ENCODE measurements at regions not wholly inside any gene's neighbourhood (a gene's known extent, or its start where the extent isn't known, plus 50 kb on each side); places are given as distances from the start of the nearest gene placed in this dataset.

DNA sequence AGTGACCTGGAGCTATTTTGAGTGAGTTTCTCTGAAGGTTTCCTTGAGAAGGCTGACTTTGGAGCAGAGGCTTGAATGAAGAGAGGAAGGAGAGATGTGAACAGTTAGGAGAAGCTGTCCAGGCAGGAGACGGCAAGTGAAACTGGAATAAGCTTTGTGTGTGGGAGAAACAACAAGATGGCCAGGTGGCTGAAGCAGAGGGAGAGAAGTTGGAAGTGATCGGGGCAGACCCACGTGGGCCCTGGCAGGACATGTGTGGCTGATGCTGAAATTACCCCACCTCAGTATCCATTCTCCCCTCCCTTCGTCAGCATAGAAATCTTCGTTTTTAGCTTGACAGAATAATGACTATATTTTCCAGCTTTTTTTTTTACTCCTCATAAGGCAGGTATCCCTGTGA, 809.2 kb upstream of the TMEM132C start:
- no peaks in the 10 kb centered on the region for H3K36me3 ChIP-seq
- H3K9me3 ChIP-seq (replicated peaks): no peaks in the 10 kb centered on the region
- no peak for DNase-seq
- H3K27ac ChIP-seq: no peak overlapping the region
- H3K4me3 ChIP-seq: no peak overlapping the region
- H3K4me1 ChIP-seq: no peaks in the 10 kb centered on the region
- no peaks in the 10 kb centered on the region for H3K27me3 ChIP-seq

DNA sequence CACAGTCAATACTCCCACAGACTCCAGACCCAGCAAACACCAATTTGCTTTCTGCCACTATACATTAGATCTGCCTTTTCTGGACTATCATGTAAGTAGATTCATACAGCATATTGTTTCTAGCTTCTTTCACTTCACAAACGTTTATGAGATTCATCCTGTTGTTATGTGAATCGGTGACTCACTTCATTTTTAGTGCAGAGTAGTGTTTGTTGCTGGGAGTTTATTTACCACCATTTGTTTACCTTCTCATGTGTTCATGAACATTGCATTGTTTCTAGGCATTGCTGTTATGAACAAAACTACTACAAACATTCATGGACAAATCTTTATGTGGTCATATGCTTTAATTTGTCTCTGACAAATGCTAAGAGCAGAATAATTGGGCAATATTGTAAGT, 807.8 kb upstream of the TMEM132C start:
- no peaks in the 10 kb centered on the region for H3K27me3 ChIP-seq
- no peak for DNase-seq
- no peaks in the 10 kb centered on the region for H3K9me3 ChIP-seq (replicated peaks)
- no peaks in the 10 kb centered on the region for H3K4me1 ChIP-seq
- H3K27ac ChIP-seq: no peak overlapping the region
- H3K4me3 ChIP-seq: no peak overlapping the region
- H3K36me3 ChIP-seq: no peaks in the 10 kb centered on the region

DNA sequence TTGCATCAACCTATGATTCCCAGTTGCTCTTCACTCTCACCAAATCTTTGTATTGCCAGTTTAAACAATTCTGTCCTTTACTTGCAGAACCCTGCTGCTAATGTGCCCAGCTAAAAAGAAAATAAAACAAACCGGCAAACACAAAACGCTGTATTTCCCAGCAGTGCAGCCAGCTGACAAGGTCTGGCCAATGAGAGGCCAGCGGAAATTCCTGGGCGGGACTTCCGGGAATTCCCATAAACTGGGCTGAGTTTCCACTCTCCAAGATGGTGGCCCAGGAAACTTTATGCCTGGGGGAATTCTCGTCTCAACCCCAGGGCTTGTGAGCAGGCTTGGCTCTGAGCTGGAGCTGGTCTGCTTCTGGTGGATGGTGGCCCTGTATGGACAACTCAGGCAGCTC, 807.3 kb upstream of the TMEM132C start:
- no peak for DNase-seq
- no peak overlapping the region for H3K27ac ChIP-seq
- no peaks in the 10 kb centered on the region for H3K4me1 ChIP-seq
- H3K27me3 ChIP-seq: no peaks in the 10 kb centered on the region
- H3K9me3 ChIP-seq (replicated peaks): no peaks in the 10 kb centered on the region
- H3K4me3 ChIP-seq: no peak overlapping the region
- no peaks in the 10 kb centered on the region for H3K36me3 ChIP-seq

DNA sequence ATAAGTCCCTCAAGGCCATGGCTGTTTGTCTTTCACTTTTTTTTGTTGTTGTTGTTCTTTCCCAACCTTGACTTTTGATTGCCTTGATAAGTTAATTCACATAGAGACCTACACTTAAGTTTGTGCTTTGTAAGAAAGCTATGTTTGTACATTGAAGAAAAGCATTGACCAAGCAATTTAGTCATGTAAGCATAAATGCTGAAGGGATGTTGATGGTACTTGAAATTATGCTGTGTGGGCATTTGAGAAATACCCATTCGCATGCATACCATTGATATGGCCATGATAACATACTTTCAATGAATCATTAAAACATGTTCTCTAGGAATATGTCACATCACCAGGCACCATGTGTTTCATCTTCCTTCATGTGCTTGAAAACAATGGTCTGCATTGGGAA, 803.7 kb upstream of the TMEM132C start:
- no peaks in the 10 kb centered on the region for H3K36me3 ChIP-seq
- no peaks in the 10 kb centered on the region for H3K9me3 ChIP-seq (replicated peaks)
- no peak for DNase-seq
- no peaks in the 10 kb centered on the region for H3K27me3 ChIP-seq
- no peak overlapping the region for H3K4me3 ChIP-seq
- H3K4me1 ChIP-seq: no peaks in the 10 kb centered on the region
- no peak overlapping the region for H3K27ac ChIP-seq

DNA sequence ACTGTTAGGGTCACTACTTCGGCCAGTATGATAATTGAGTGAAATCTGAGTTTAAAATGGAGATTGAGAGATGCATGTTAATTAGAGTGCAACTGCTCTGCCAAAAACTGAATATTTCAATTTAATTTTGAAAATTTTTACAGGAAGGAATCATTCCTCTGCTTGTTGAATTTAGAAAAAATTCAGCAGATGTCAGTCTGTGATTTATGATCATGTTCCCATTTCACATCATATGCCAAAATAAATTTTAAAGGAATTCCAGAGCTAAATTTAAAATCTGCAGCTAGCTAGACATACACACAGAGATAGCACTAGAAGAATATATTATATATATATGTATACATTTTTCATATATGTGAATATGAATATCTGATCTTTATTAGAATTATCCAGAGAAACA, 797.6 kb upstream of the TMEM132C start:
- Histone ChIP-seq H3K4me1 (no peaks in the 10 kb centered on the region), H3K9me3 (replicated peaks) (no peaks in the 10 kb centered on the region), H3K36me3 (no peaks in the 10 kb centered on the region), H3K27ac (no peak overlapping the region), H3K4me3 (no peak overlapping the region), H3K27me3 (no peaks in the 10 kb centered on the region)
- DNase-seq: no peak

DNA sequence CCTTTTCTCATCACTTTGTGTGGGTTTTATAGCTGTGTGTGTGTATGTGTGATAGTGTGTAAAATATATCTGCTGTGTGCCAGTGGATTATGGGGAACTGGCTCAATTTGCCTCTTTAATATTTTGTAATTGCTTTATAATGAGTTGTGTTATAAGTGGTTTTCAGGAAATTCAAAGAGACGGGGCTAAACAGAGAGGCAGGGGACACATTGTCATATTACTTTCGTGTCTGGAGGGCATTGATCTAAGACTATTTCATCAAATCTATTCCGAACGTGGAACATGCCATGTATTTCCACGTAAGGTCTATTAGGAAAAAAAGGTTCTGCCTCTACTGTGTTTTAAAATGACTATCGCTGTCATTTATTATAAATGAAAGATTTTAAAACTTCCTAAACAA, 793.2 kb upstream of the TMEM132C start:
- no peak for DNase-seq
- no peaks in the 10 kb centered on the region for H3K27me3 ChIP-seq
- no peaks in the 10 kb centered on the region for H3K9me3 ChIP-seq (replicated peaks)
- H3K4me3 ChIP-seq: no peak overlapping the region
- no peaks in the 10 kb centered on the region for H3K36me3 ChIP-seq
- no peak overlapping the region for H3K27ac ChIP-seq
- H3K4me1 ChIP-seq: no peaks in the 10 kb centered on the region

DNA sequence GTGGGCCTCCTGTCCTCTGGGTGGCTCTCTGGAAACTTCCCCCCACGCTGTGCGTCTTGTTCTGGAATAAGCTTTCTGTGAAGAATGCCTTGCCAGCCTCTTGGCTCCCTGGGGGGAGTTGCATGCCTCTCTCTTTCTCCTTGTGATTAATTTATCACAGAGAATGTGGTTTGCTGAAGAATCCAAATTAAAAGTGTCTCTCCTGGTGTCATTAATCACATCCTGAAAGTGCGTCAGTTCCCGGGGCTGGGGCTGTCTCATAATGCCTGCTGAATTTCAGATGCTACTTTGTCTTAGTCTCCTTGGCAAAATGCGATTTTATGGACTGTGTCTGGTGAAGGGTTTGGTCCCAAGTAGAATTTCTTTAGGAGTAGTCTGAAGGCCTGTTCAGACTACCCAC, 787.7 kb upstream of the TMEM132C start:
- no peak for DNase-seq
- Histone ChIP-seq H3K4me3 (no peak overlapping the region), H3K9me3 (replicated peaks) (no peaks in the 10 kb centered on the region), H3K27me3 (no peaks in the 10 kb centered on the region), H3K4me1 (no peaks in the 10 kb centered on the region), H3K27ac (no peak overlapping the region), H3K36me3 (no peaks in the 10 kb centered on the region)

DNA sequence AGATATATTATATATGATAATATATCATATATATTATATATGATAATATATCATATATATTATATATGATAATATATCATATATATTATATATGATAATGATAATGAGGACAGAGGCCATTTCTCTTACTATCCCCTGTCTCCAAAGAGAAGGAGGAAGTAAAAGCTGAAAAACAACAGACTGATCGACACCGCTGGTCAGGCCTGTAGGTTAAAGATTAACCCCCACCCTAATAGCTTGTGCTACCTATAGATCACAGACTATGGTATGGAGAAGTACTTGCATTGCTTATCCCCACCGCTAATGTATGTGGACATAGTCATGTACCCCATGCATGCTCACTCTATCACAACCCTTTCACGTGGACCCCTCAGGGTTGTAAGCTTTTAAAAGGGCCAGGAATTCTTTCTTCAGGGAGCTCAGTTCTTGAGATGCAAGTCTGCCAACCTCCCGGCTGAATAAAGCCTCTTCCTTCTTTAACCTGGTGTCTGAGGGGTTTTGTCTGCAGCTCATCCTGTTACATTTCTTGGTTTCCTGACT, 786.1 kb upstream of the TMEM132C start:
- Histone ChIP-seq H3K27me3 (no peaks in the 10 kb centered on the region), H3K27ac (no peak overlapping the region), H3K4me3 (no peak overlapping the region), H3K4me1 (no peaks in the 10 kb centered on the region), H3K36me3 (no peaks in the 10 kb centered on the region), H3K9me3 (replicated peaks) (no peaks in the 10 kb centered on the region)
- DNase-seq: no peak

DNA sequence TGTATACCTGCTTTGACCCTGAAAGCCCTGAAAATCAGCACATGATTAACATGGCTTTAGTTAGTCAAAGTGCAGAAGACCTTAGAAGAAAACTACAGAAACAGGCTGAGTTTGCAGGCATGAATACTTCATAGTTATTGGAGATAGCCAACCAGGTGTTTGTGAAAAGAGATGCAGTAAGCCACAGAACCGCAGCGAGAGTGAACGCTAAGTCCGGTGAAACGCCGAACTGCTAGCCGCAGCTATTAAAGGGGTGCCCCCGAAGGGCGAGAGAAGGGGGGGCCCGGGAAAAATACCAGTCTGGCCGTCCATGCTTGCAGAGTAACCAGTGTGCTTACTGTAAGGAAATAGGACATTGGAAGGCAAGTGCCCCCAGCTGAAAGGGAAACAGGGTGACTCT, 784.0 kb upstream of the TMEM132C start:
- no peaks in the 10 kb centered on the region for H3K36me3 ChIP-seq
- DNase-seq: no peak
- no peaks in the 10 kb centered on the region for H3K27me3 ChIP-seq
- no peaks in the 10 kb centered on the region for H3K4me1 ChIP-seq
- H3K27ac ChIP-seq: no peak overlapping the region
- no peak overlapping the region for H3K4me3 ChIP-seq
- no peaks in the 10 kb centered on the region for H3K9me3 ChIP-seq (replicated peaks)

DNA sequence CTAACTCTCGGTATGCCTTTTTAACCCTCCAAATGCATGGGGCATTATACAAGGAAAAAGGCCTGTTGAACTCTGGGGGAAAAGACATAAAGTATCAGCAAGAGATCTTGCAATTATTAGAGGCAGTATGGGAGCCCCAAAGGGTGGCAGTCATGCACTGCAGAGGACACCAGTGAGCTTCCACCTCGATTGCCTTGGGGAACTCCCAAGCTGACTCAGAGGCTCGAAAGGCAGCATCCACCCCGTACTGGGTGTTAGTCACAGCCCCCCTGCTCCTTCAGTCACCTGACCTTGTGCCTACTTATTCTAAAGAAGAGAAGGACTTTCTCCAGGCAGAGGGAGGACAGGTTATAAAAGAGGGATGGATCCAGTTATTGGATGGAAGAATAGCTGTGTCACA, 781.4 kb upstream of the TMEM132C start:
- H3K4me1 ChIP-seq: no peaks in the 10 kb centered on the region
- no peak overlapping the region for H3K27ac ChIP-seq
- DNase-seq: peak; percentile 17 to 25
- H3K36me3 ChIP-seq: no peaks in the 10 kb centered on the region
- H3K4me3 ChIP-seq: no peak overlapping the region
- H3K27me3 ChIP-seq: no peaks in the 10 kb centered on the region
- H3K9me3 ChIP-seq (replicated peaks): no peaks in the 10 kb centered on the region

DNA sequence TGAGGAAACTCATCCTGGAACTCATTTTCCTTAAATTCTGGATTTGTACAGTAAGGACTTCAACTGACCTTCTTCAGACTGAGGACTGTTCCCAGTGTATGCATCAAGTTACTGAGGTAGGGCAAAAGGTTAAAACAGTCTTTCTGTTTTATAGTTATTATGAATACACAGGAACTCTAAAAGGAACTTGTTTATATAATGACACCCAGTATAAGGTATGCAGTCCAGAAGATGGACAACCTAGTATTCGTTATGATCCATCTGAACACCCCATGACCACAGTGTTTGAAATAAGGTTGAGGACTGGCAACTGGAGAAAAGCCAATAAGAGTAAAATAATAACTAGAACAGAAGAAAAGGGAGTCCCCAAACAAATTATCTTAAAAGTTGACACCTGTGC, 779.9 kb upstream of the TMEM132C start:
- Histone ChIP-seq H3K4me1 (no peaks in the 10 kb centered on the region), H3K4me3 (no peak overlapping the region), H3K27me3 (no peaks in the 10 kb centered on the region), H3K36me3 (no peaks in the 10 kb centered on the region), H3K9me3 (replicated peaks) (no peaks in the 10 kb centered on the region), H3K27ac (no peak overlapping the region)
- no peak for DNase-seq

DNA sequence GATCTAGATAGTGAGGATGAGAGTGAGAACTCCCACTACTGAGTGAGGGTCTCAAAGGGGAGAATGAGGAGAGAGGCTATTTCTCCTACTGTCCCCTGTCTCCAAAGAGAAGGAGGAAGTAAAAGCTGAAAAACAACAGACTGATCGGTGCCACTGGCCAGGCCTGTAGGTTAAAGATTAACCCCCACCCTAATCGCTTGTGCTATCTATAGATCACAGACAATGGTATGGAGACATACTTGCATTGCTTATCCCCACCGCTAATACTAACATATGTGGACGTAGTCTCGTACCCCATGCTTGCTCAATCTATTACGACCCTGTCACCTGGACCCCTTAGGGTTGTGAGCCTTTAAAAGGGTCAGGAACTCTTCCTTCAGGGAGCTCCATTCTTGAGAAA, 777.9 kb upstream of the TMEM132C start:
- H3K9me3 ChIP-seq (replicated peaks): no peaks in the 10 kb centered on the region
- DNase-seq: no peak
- H3K4me3 ChIP-seq: no peak overlapping the region
- H3K27me3 ChIP-seq: no peaks in the 10 kb centered on the region
- no peaks in the 10 kb centered on the region for H3K4me1 ChIP-seq
- no peak overlapping the region for H3K27ac ChIP-seq
- H3K36me3 ChIP-seq: no peaks in the 10 kb centered on the region

DNA sequence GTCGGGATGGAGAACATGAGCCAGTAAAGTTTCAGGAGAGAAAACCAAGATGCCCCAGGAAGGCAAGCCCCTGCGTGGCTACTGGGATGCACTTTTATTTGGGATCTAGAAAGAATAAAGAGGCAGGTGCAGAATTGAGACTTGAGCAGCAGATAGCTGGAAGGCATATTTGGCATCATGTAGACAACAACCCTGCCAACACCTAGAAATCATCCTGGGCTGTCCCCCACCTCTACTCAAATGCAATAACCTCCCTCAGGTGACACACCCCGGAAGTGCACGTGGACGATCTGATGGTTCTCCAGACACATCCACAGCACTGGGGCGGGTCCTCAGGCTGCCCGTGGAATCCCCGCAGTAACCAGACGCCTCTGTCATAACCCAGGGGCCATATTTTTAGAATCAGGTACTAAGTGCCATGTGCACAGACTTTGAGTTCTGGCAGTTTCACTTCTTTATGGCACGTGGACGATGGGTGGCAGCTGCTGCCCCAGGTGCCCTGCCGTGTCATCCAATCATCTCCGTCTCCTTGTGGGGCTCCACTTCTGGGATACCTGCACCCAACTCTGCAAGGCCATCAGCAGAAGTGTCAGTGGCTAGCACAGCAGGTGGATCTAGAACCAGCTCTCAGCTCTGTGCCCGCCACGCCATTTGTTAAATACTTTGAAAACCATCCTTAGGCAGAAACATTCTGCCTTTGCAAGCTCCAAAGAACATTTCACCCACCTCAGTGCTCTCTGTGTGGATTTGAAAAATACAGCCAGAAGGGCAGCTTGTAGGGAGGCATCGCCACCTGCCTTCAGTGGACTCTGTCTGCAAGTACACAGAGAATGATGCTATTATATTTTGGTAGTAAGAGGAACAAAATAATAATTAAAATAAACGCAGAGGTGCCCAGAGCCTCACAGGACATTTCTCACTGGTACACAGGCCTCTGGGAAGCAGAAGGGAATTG, 771.7 kb upstream of the TMEM132C start:
- Histone ChIP-seq H3K9me3 (replicated peaks) (no peaks in the 10 kb centered on the region), H3K27ac (no peak overlapping the region), H3K27me3 (no peaks in the 10 kb centered on the region; the same call in 1 of the 2 replicates), H3K4me3 (no peak overlapping the region), H3K36me3 (no peaks in the 10 kb centered on the region), H3K4me1 (no peaks in the 10 kb centered on the region)
- DNase-seq: no peak

DNA sequence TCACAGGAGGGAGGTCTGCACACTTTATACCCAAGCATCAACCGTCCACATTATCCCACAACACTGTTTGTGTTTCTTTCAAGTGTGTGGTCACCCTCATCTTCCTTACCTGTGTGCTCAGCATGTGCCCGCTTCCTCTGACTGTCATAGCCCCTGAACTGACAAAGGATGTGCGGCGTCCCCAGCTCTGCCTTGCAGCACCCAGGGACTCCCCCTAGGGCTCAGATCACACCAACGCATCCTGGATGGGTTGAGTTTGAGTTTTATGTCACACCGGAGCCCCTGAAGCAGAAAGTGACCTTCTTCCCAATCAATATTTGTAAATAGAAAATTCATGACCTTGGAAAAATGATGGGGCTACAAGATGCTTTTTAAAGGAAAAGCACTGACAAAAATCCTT, 770.7 kb upstream of the TMEM132C start:
- H3K36me3 ChIP-seq: no peaks in the 10 kb centered on the region
- DNase-seq: no peak
- H3K27ac ChIP-seq: no peak overlapping the region
- H3K27me3 ChIP-seq: no peaks in the 10 kb centered on the region; the same call in 1 of the 2 replicates
- H3K9me3 ChIP-seq (replicated peaks): no peaks in the 10 kb centered on the region
- no peaks in the 10 kb centered on the region for H3K4me1 ChIP-seq
- no peak overlapping the region for H3K4me3 ChIP-seq

DNA sequence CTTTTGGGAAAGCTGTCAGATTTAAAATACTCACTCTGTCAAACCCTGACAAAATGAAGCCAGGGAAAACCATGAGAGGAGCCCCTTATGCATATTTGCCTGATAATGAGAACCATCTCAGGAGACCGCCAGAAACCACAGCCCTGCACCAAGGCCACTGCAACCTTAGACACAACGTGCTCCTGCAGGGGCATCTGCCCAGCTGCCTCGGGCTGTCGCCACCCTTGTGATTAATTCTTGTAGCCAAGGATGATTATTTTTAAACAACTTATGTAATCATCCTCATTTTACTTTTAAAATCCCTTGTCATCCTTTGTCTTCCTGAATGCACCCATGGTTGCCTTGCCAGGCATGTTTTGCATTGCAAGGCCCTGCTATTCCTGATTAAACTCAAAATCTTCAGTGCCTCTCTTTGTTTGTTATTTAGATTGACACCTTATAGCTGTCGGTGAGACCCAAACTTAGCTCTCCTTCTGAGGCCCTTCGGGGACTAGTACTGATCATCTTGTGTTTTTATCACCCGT, 766.4 kb upstream of the TMEM132C start:
- H3K27me3 ChIP-seq: no peaks in the 10 kb centered on the region; the same call in 1 of the 2 replicates
- H3K27ac ChIP-seq: no peak overlapping the region
- no peaks in the 10 kb centered on the region for H3K9me3 ChIP-seq (replicated peaks)
- no peak for DNase-seq
- H3K4me1 ChIP-seq: no peaks in the 10 kb centered on the region
- H3K36me3 ChIP-seq: no peaks in the 10 kb centered on the region
- no peak overlapping the region for H3K4me3 ChIP-seq

All from SJCRH30 (cell line).